ENCODE measurements at regions not wholly inside any gene's neighbourhood (a gene's known extent, or its start where the extent isn't known, plus 50 kb on each side); places are given as distances from the start of the nearest gene placed in this dataset.

DNA sequence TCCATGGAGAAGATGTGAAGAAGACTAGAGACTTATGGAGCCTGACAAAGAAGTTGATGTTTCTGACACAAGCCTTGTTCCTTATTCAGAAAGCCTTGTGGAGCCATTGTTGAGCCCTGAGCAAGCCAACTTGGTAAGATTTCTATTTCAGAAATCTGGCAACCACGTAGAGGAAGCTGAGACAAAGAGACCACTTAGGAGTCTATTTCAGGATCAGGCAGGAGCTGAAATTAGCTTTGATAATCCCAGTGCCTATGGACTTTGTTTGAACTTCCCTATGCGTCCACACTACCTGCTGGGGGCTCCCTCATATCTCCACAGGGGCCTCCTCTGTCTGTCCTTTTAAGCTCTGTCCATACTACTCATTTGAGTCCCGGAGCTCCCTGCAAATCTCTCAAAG is 540.0 kb upstream of the GOT2 start:
- DNase-seq (ENCODE audit: low spot score in 2 of 2), result no peak
- no peak overlapping the region for H3K4me3 ChIP-seq (ENCODE audit: low read depth, poor library complexity, severe bottlenecking)
- TF ChIP-seq, protein P1, sequence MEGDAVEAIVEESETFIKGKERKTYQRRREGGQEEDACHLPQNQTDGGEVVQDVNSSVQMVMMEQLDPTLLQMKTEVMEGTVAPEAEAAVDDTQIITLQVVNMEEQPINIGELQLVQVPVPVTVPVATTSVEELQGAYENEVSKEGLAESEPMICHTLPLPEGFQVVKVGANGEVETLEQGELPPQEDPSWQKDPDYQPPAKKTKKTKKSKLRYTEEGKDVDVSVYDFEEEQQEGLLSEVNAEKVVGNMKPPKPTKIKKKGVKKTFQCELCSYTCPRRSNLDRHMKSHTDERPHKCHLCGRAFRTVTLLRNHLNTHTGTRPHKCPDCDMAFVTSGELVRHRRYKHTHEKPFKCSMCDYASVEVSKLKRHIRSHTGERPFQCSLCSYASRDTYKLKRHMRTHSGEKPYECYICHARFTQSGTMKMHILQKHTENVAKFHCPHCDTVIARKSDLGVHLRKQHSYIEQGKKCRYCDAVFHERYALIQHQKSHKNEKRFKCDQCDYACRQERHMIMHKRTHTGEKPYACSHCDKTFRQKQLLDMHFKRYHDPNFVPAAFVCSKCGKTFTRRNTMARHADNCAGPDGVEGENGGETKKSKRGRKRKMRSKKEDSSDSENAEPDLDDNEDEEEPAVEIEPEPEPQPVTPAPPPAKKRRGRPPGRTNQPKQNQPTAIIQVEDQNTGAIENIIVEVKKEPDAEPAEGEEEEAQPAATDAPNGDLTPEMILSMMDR (IDR thresholded peaks at IDR 0.05), result no peak
- TF ChIP-seq POLR2A (IDR thresholded peaks at IDR 0.05), result no peak
- intact Hi-C loops (cut with DNase I; ENCODE audit: low total_unique reads), result no loop called here
- WGBS, 2 donors, result 50 to 61% methylated on average over 3 of the region's 3 CpGs

DNA sequence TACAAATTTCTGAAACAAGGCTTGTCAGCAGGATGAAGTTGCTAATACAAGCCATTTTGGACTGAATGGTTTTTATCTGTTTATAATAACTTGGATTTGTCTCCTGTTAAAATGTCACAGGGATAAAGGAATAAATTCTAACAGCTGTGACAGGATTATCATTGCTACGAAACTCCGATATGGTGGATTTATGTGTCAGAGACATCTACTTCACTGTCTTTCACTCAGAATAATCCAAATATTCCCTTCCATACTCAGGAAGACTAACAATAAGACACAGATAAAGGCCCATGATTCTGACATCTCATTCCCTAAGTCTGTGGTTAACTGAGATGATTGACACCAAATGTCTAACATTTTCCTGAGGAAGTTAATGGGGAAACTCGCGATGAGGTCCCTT is 529.8 kb upstream of the GOT2 start:
- DNase-seq (ENCODE audit: low spot score in 2 of 2), result no peak
- 78 to 84% methylated on average over 4 of the region's 4 CpGs for WGBS, 2 donors
- H3K4me3 ChIP-seq (ENCODE audit: low read depth, poor library complexity, severe bottlenecking), result no peak overlapping the region
- TF ChIP-seq POLR2A (IDR thresholded peaks at IDR 0.05), result no peak
- TF ChIP-seq, protein P1 (IDR thresholded peaks at IDR 0.05), result no peak
- intact Hi-C loops (cut with DNase I; ENCODE audit: low total_unique reads), result loop anchor here (10.0 kb wide), 1 partner anchor 61 kb away; no protein-coding TSS in a partner anchor

DNA sequence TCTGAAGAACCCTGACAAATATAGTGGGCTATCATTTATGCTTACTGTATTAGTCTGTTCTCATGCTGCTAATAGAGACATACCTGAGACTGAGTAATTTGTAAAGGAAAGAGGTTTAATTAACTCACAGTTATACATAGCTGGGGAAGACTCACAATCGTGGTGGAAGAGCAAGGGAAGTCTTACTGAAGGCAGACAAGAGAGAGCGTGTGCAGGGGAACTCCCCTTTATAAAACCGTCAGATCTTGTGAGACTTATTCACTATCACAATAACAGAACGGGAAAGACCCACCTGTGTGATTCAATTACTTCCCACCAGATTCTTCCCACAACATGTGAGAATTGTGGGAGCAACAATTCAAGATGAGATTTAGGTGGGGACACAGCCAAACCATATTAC is 526.8 kb upstream of the GOT2 start:
- no peak overlapping the region for H3K4me3 ChIP-seq (ENCODE audit: low read depth, poor library complexity, severe bottlenecking)
- DNase-seq (ENCODE audit: low spot score in 2 of 2), result no peak
- no peak for TF ChIP-seq POLR2A (IDR thresholded peaks at IDR 0.05)
- TF ChIP-seq, protein P1 (IDR thresholded peaks at IDR 0.05), result no peak
- intact Hi-C loops (cut with DNase I; ENCODE audit: low total_unique reads), result loop anchor here (10.0 kb wide), 1 partner anchor 64 kb away; no protein-coding TSS in a partner anchor
- 62 to 68% methylated on average over 4 of the region's 4 CpGs for WGBS, 2 donors

DNA sequence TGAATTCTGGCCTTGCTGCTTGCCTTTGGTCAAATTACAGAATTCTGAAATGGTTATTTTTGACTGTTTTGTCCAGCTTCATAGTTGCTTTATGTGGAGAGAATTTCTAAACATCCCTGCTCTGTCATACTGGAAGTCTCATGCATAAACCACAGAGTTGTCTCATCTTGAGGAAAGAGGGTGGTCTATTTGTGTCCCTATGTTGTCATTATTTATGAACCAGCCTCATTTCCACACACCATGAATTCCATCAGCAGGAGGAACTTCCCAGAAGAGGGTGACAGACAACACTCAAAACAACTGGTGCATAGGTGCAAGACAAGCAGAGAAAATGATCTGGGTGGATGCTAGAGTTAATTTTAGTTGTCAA is 525.8 kb upstream of the GOT2 start:
- no peak for DNase-seq (ENCODE audit: low spot score in 2 of 2)
- intact Hi-C loops (cut with DNase I; ENCODE audit: low total_unique reads), result loop anchor here (10.0 kb wide), 1 partner anchor 65 kb away; no protein-coding TSS in a partner anchor
- no peak overlapping the region for H3K4me3 ChIP-seq (ENCODE audit: low read depth, poor library complexity, severe bottlenecking)
- TF ChIP-seq POLR2A (IDR thresholded peaks at IDR 0.05), result no peak
- TF ChIP-seq, protein P1 (IDR thresholded peaks at IDR 0.05), result no peak

DNA sequence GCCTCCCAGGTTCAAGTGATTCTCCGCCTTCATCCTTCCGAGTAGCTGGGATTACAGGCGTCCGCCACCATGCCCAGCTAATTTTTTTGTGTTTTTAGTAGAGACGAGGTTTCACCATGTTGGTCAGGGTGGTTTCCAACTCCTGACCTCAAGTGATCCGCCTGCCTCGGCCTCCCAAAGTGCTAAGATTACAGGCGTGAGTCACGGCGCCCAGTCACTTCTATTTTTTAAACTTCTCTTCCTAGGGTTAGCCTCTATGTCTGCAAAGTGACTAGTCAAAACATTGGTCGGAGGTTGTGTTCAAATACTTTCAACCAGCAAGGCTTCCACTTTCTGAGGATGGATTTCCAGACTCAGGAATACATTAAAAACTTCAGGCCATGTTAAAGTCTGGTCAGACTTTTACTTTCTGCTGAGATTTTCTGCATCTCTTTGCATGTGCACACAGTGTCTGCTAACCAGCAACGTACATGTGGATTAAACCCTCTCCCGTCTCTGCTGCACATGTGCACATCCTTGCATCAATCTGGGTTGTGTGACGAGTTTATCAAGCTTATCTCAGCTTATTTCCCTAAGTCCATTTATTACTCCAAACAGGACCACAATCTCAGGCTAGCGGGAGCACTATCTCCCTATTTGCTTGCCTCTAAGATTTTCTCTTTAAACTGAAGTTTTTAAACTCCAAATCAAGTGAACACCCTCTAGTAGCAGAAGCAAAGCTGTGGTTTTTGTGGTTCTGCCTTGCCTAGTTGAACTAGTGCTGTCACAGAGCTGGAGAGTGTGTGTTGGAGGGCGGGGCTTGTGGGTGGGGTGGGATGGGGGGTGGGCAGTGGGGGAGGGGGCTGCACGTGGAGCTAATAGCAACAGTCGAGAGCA is 525.2 kb upstream of the GOT2 start:
- DNase-seq (ENCODE audit: low spot score in 2 of 2), result no peak
- TF ChIP-seq POLR2A (IDR thresholded peaks at IDR 0.05), result no peak
- TF ChIP-seq, protein P1 (IDR thresholded peaks at IDR 0.05), result no peak
- WGBS, 2 donors, result 65 to 75% methylated on average over 18 of the region's 18 CpGs
- H3K4me3 ChIP-seq (ENCODE audit: low read depth, poor library complexity, severe bottlenecking), result no peak overlapping the region
- intact Hi-C loops (cut with DNase I; ENCODE audit: low total_unique reads), result no loop called here

All from lower leg skin (tissue), 4 donors.